PC-3 (cell line): ENCODE measurements at regions not wholly inside any gene's neighbourhood (a gene's known extent, or its start where the extent isn't known, plus 50 kb on each side); places are given as distances from the start of the nearest gene placed in this dataset.

Source experiments
- ATAC-seq: fragments of 200-7000 bp; cut with Tn5 transposase; 2 replicates; pipeline ENCODE4 v1.9.1; 2020; ENCODE audit warnings: mild to moderate bottlenecking, moderate library complexity
- BruUV-seq: library from RNA; stranded (reverse); fragments of 400-500 nt; replicated peaks from 2 replicates; lab custom pipeline; 2021; lab: Mats Ljungman, UMichigan
- CTCF ChIA-PET: fragments of 300-600 bp; sonication (Branson Sonifier 250); formaldehyde crosslinking; loops from one replicate; lab custom pipeline; 2022; ENCODE audit warnings: antibody characterized with exemption; lab: Charles Lee
- POLR2A ChIA-PET: fragments of 300-600 bp; sonication (Branson Sonifier 250); formaldehyde crosslinking; loops from one replicate; lab custom pipeline; 2022; ENCODE audit warnings: antibody characterized with exemption; ENCODE audit not compliant: unreplicated experiment; lab: Charles Lee
- DNase-seq: peaks from one replicate; pipeline ENCODE4 v3.0.0-alpha.2; 2015
- H2AFZ ChIP-seq: fragments of 300-600 bp; sonication (generic); 2 replicates; pipeline ENCODE4 v1.6.0; 2016; ENCODE audit warnings: antibody characterized with exemption, low read length
- H3F3A ChIP-seq: fragments of 300-600 bp; sonication (generic); one replicate; pipeline ENCODE4 v1.6.0; 2017; ENCODE audit warnings: antibody characterized with exemption, low read length, control low read depth, mild to moderate bottlenecking; ENCODE audit not compliant: unreplicated experiment
- H3K27ac ChIP-seq: fragments of 300-600 bp; sonication (generic); 2 replicates; pipeline ENCODE4 v1.5.1; 2016; ENCODE audit warnings: mild to moderate bottlenecking, low read length
- H3K27me3 ChIP-seq: fragments of 300-600 bp; sonication (generic); 2 replicates; pipeline ENCODE4 v1.6.1; 2016; ENCODE audit warnings: low read length, mixed read lengths
- H3K36me3 ChIP-seq: fragments of 300-600 bp; sonication (generic); 2 replicates; pipeline ENCODE4 v1.6.1; 2016; ENCODE audit warnings: low read depth, mixed run types, low read length, mixed read lengths
- H3K4me1 ChIP-seq: fragments of 300-600 bp; sonication (generic); 2 replicates; pipeline ENCODE4 v1.5.1; 2016; ENCODE audit warnings: low read length; ENCODE audit not compliant: insufficient read depth
- H3K4me2 ChIP-seq: fragments of 300-600 bp; sonication (generic); 2 replicates; pipeline ENCODE4 v1.6.0; 2016; ENCODE audit warnings: low read length
- H3K4me3 ChIP-seq: fragments of 300-600 bp; sonication (generic); 2 replicates; pipeline ENCODE4 v1.5.1; 2016; ENCODE audit warnings: mild to moderate bottlenecking, low read length, mixed read lengths
- H3K79me2 ChIP-seq: fragments of 300-600 bp; sonication (generic); 2 replicates; pipeline ENCODE4 v1.6.1; 2017; ENCODE audit warnings: low read length, mixed read lengths
- H3K9ac ChIP-seq: fragments of 300-600 bp; sonication (generic); 2 replicates; pipeline ENCODE4 v1.6.0; 2016; ENCODE audit warnings: mild to moderate bottlenecking, low read length
- H3K9me2 ChIP-seq: fragments of 300-600 bp; sonication (generic); replicated peaks from 2 replicates; pipeline ENCODE4 v1.6.1; 2016; ENCODE audit warnings: mixed run types, low read length, mixed read lengths
- H3K9me3 ChIP-seq: fragments of 300-600 bp; sonication (generic); 2 replicates; pipeline ENCODE4 v1.6.1; 2016; ENCODE audit warnings: low read length, mixed read lengths
- H4K20me1 ChIP-seq: fragments of 300-600 bp; sonication (generic); 2 replicates; pipeline ENCODE4 v1.6.1; 2016; ENCODE audit warnings: low read length, mixed read lengths
- CTCF ChIP-seq: fragments of 300-600 bp; sonication (generic); conservative IDR thresholded peaks from 2 replicates; pipeline ENCODE4 v1.5.1; 2017; ENCODE audit warnings: antibody characterized with exemption, low read depth, mild to moderate bottlenecking, low read length
- EZH2 ChIP-seq: fragments of 300-600 bp; sonication (generic); IDR thresholded peaks from one replicate; pipeline ENCODE4 v1.6.1; 2017; ENCODE audit warnings: antibody characterized with exemption, mild to moderate bottlenecking, low read length; ENCODE audit not compliant: unreplicated experiment
- EZH2phosphoT487 ChIP-seq: fragments of 300-600 bp; sonication (generic); IDR thresholded peaks from 2 replicates; pipeline ENCODE4 v1.6.1; 2018; ENCODE audit warnings: mild to moderate bottlenecking, antibody characterized with exemption, low read length, borderline replicate concordance
- intact Hi-C: fragments of 100-400 bp; cut with micrococcal nuclease; formaldehyde crosslinking; loops from 2 replicates; pipeline ENCODE4 v1.9.0; 2023

- Histone ChIP-seq H3K27me3 (peaks cover 24% of the 10 kb centered on the region), H2AFZ (no peak overlapping the region), H3K9ac (no peak overlapping the region), H3K4me1 (no peaks in the 10 kb centered on the region), H3K4me3 (no peak overlapping the region), H4K20me1 (no peaks in the 10 kb centered on the region), H3K9me2 (no peaks in the 10 kb centered on the region), H3F3A (no peaks in the 10 kb centered on the region), H3K79me2 (no peaks in the 10 kb centered on the region), H3K4me2 (no peak overlapping the region), H3K27ac (no peak overlapping the region), H3K36me3 (no peaks in the 10 kb centered on the region), H3K9me3 (no peaks in the 10 kb centered on the region)
- POLR2A ChIA-PET: no interaction called here
- no peak for ATAC-seq
- no TSS peak for BruUV-seq
- intact Hi-C loops: no loop called here
- TF ChIP-seq EZH2: no peak
- no peak for DNase-seq
- CTCF ChIA-PET: no interaction called here
Measured at GRCh38 chr14:46325777-46326176, 325.8 kb downstream of the RPL10L start.

DNA sequence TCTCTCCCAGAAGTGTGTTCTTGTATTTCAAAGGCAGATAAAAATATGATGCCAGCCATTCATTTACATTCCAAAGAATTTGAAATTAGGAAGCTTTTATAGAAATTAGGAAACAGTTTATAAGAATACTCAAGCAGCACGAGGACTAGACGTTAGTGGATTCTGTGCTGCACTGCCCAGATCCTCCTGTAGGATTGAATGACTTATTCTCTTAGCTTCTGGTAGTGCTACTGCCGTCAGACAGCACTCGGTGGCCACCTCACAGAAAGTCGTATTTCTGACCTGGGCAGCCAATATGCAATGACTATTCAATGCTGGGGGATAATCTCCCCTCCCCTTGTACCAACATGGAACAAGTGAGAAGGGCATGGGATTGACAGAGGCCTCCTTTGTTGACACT, 326.4 kb downstream of the RPL10L start:
- TF ChIP-seq EZH2: no peak
- no peak for TF ChIP-seq EZH2phosphoT487
- TF ChIP-seq CTCF: no peak
- no peaks in the 10 kb centered on the region for H3K4me1 ChIP-seq
- no peaks in the 10 kb centered on the region for H3K36me3 ChIP-seq
- no TSS peak for BruUV-seq
- no peak overlapping the region for H2AFZ ChIP-seq
- H3K9me3 ChIP-seq: no peaks in the 10 kb centered on the region
- H3K4me2 ChIP-seq: no peak overlapping the region
- H4K20me1 ChIP-seq: no peaks in the 10 kb centered on the region
- H3F3A ChIP-seq: no peaks in the 10 kb centered on the region
- ATAC-seq: no peak
- ChIA-PET CTCF (no interaction called here), POLR2A (no interaction called here)
- no peak overlapping the region for H3K9ac ChIP-seq
- intact Hi-C loops: no loop called here
- peaks cover 21% of the 10 kb centered on the region for H3K27me3 ChIP-seq
- H3K9me2 ChIP-seq: no peaks in the 10 kb centered on the region
- DNase-seq: no peak
- H3K27ac ChIP-seq: no peak overlapping the region
- H3K79me2 ChIP-seq: no peaks in the 10 kb centered on the region
- H3K4me3 ChIP-seq: no peak overlapping the region

- no peaks in the 10 kb centered on the region for H3K79me2 ChIP-seq
- H3K36me3 ChIP-seq: no peaks in the 10 kb centered on the region
- TF ChIP-seq EZH2phosphoT487 (no peak), EZH2 (no peak), CTCF (no peak)
- no peaks in the 10 kb centered on the region for H3K9me2 ChIP-seq
- no peaks in the 10 kb centered on the region for H3F3A ChIP-seq
- no peak overlapping the region for H2AFZ ChIP-seq
- H3K4me2 ChIP-seq: no peak overlapping the region
- no peak overlapping the region for H3K27ac ChIP-seq
- H3K4me1 ChIP-seq: no peaks in the 10 kb centered on the region
- no peak overlapping the region for H3K4me3 ChIP-seq
- H3K27me3 ChIP-seq: 0 out of 2 replicates have a peak, but pooled peaks cover 12% of the 10 kb centered on the region
- ChIA-PET POLR2A (no interaction called here), CTCF (no interaction called here)
- no peak overlapping the region for H3K9ac ChIP-seq
- H3K9me3 ChIP-seq: no peaks in the 10 kb centered on the region
- DNase-seq (no peak), ATAC-seq (no peak)
- intact Hi-C loops: no loop called here
- BruUV-seq: no TSS peak
- H4K20me1 ChIP-seq: no peaks in the 10 kb centered on the region
Measured at GRCh38 chr14:46323404-46323762, 328.2 kb downstream of the RPL10L start.
